ENCODE measurements at regions not wholly inside any gene's neighbourhood (a gene's known extent, or its start where the extent isn't known, plus 50 kb on each side); places are given as distances from the start of the nearest gene placed in this dataset.

DNA sequence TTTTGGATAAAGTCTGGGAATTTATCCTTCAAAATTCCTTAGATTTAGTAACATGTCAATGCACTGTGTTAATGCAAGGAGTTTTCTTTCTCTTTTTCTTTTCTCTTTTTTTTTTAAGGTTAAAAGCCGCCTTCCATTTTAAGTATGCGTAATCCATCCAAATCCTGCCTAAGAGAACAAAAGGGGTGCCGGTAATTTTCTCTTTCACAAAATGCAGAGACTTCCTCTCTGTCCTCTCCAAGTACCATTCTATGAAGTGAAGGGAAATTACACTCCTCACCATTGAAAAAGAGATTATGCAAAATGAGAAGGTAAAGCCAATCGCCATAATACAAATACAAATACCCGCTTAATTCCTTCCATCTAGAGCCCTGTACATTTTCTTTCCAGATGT lies 273.8 kb downstream of the BLID start:
- no peak for TF ChIP-seq ZFX (IDR thresholded peaks at IDR 0.05; ENCODE audit: borderline replicate concordance)
- TF ChIP-seq, protein P1, sequence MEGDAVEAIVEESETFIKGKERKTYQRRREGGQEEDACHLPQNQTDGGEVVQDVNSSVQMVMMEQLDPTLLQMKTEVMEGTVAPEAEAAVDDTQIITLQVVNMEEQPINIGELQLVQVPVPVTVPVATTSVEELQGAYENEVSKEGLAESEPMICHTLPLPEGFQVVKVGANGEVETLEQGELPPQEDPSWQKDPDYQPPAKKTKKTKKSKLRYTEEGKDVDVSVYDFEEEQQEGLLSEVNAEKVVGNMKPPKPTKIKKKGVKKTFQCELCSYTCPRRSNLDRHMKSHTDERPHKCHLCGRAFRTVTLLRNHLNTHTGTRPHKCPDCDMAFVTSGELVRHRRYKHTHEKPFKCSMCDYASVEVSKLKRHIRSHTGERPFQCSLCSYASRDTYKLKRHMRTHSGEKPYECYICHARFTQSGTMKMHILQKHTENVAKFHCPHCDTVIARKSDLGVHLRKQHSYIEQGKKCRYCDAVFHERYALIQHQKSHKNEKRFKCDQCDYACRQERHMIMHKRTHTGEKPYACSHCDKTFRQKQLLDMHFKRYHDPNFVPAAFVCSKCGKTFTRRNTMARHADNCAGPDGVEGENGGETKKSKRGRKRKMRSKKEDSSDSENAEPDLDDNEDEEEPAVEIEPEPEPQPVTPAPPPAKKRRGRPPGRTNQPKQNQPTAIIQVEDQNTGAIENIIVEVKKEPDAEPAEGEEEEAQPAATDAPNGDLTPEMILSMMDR (IDR thresholded peaks at IDR 0.05) = no peak

Measured in 22Rv1 (cell line).